T-cell (primary cell): ENCODE measurements at regions not wholly inside any gene's neighbourhood (a gene's known extent, or its start where the extent isn't known, plus 50 kb on each side); places are given as distances from the start of the nearest gene placed in this dataset.

Source experiments
- ATAC-seq, 4 experiments: fragments of 200-7000 bp in 3 of 4; fragments of 150-1000 bp in 1 of 4; cut with Tn5 transposase; replicated peaks in 1 of 4; 1 replicate in 3 of 4; 2 replicates in 1 of 4; pipeline ENCODE4 v1.10.0; 2021; ENCODE audit warnings: moderate library complexity in 3 of 4, mild to moderate bottlenecking in 2 of 4, moderate number of reproducible peaks in 1 of 4
- CTCF ChIA-PET, 2 donors: fragments of 300-600 bp; sonication (Branson Sonifier 250); formaldehyde crosslinking; loops; one replicate each; lab custom pipeline; 2022; ENCODE audit warnings: antibody characterized with exemption in 2 of 2; lab: Charles Lee
- POLR2A ChIA-PET, 2 donors: fragments of 300-600 bp; sonication (Branson Sonifier 250); formaldehyde crosslinking; loops; one replicate each; lab custom pipeline; 2022; ENCODE audit warnings: antibody characterized with exemption in 2 of 2; lab: Charles Lee
- DNase-seq, 35 experiments: peaks; one replicate each; pipeline versions ENCODE4 v3.0.0 to v3.0.0-alpha.2; 2013 to 2023
- H3K27ac ChIP-seq: one replicate; pipeline ENCODE4 v1.5.1; 2013; ENCODE audit warnings: low read length
- H3K27me3 ChIP-seq, 2 experiments: replicated peaks in 1 of 2; 1 replicate in 1 of 2; 2 replicates in 1 of 2; pipeline versions ENCODE4 v1.6.1 to v1.7.0; 2013; ENCODE audit warnings: low read length in 1 of 2, mixed read lengths in 1 of 2; ENCODE audit not compliant: control insufficient read depth in 2 of 2, insufficient read depth in 2 of 2; ENCODE audit errors: extremely low read depth in 1 of 2
- H3K36me3 ChIP-seq, 2 donors: 1 replicate in 1 of 2; 2 replicates in 1 of 2; pipeline versions ENCODE4 v1.6.1 to v1.7.0; 2013; ENCODE audit warnings: low read length in 1 of 2; ENCODE audit not compliant: control insufficient read depth in 2 of 2, insufficient read depth in 1 of 2; ENCODE audit errors: extremely low read depth in 1 of 2
- H3K4me1 ChIP-seq, 2 experiments: 1 replicate in 1 of 2; 2 replicates in 1 of 2; pipeline versions ENCODE4 v1.6.1 to v1.7.0; 2013; ENCODE audit warnings: low read length in 2 of 2, mixed read lengths in 1 of 2; ENCODE audit not compliant: insufficient read depth in 2 of 2, control insufficient read depth in 1 of 2; ENCODE audit errors: extremely low read depth in 1 of 2
- H3K4me3 ChIP-seq, 2 donors: 1 replicate in 1 of 2; 2 replicates in 1 of 2; pipeline versions ENCODE4 v1.5.1 to v1.7.0; 2013; ENCODE audit warnings: mild to moderate bottlenecking in 2 of 2, low read length in 1 of 2, moderate library complexity in 1 of 2; ENCODE audit not compliant: control insufficient read depth in 1 of 2; ENCODE audit errors: extremely low read depth in 1 of 2
- H3K9me3 ChIP-seq: 2 replicates; pipeline ENCODE4 v1.7.0; 2013
- H3K27ac Mint-ChIP-seq, 2 donors: one replicate each; pipeline ENCODE4 v1.8.0; 2020 to 2021; ENCODE audit warnings: mild to moderate bottlenecking in 2 of 2, mixed read lengths in 2 of 2
- H3K27me3 Mint-ChIP-seq, 2 donors: one replicate each; pipeline ENCODE4 v1.8.0; 2021 to 2022; ENCODE audit warnings: mixed read lengths in 2 of 2
- H3K36me3 Mint-ChIP-seq: one replicate; pipeline ENCODE4 v1.8.0; 2021; ENCODE audit warnings: mixed read lengths
- H3K4me1 Mint-ChIP-seq, 3 donors: one replicate each; pipeline ENCODE4 v1.8.0; 2020 to 2022; ENCODE audit warnings: mixed read lengths in 3 of 3, mild to moderate bottlenecking in 1 of 3
- H3K4me3 Mint-ChIP-seq, 3 donors: one replicate each; pipeline ENCODE4 v1.8.0; 2020 to 2022; ENCODE audit warnings: mild to moderate bottlenecking in 3 of 3, mixed read lengths in 3 of 3, moderate library complexity in 3 of 3
- H3K9me3 Mint-ChIP-seq, 3 donors: one replicate each; pipeline ENCODE4 v1.8.0; 2020 to 2022; ENCODE audit warnings: mixed read lengths in 3 of 3
- WGBS: methylation state at CpG from one replicate; pipeline ENCODE4 v1.1.5; 2013; ENCODE audit warnings: missing lambda C conversion rate; ENCODE audit not compliant: insufficient coverage; 5-methylcytosine and 5-hydroxymethylcytosine counted together

DNA sequence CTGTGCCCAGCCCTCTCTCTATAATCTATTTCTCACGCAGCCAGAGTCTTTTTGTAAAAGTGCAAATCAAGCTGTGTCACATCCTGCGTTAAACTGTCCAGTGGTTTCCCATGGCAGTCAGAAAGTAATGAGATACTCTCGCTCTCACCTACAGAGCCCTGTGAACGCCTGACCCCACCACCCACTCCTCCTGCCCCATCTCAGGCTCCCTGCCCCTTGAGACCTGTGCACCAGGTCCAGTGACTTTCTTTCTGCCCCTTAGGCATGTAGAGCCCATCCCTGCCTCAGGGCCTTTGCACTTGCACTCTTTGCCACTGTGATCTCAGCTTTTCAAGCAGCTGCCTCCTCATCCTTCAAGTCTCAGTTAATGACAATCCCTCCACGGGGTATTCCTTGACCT is 58.3 kb upstream of the RASGRP1 start:
- no peak for ATAC-seq

GRCh38 chr15:38623744-38624143 is 59.1 kb upstream of the RASGRP1 start:
- ChIA-PET CTCF (interaction anchor here in 1 of 2 donors (1.1 to 4.3 kb wide), 2 partner anchors 29 to 60 kb away, joined by 4 to 16 read pairs; no protein-coding TSS in a partner anchor), POLR2A (no interaction called here)
- Mint-ChIP-seq H3K4me1 (peaks cover 23 to 43% (median 42%) of the 10 kb centered on the region in 3 donors), H3K27ac (no peak overlapping the region), H3K36me3 (no peaks in the 10 kb centered on the region), H3K9me3 (no peaks in the 10 kb centered on the region), H3K27me3 (no peaks in the 10 kb centered on the region), H3K4me3 (no peak overlapping the region)
- Histone ChIP-seq H3K27ac (no peak overlapping the region), H3K36me3 (no peaks in the 10 kb centered on the region), H3K9me3 (no peaks in the 10 kb centered on the region), H3K4me3 (no peak overlapping the region), H3K4me1 (peaks cover 14 to 19% of the 10 kb centered on the region in 2 experiments), H3K27me3 (no peaks in the 10 kb centered on the region)
- no peak for ATAC-seq
- DNase-seq, result no peak
- WGBS, result 33% methylated on average over 1 of the region's 5 CpGs

More for the DNA sequence above, 58.3 kb upstream of the RASGRP1 start:
- Mint-ChIP-seq H3K27ac (no peak overlapping the region), H3K4me1 (peaks cover 23 to 46% (median 43%) of the 10 kb centered on the region in 3 donors), H3K36me3 (no peaks in the 10 kb centered on the region), H3K9me3 (no peaks in the 10 kb centered on the region), H3K27me3 (no peaks in the 10 kb centered on the region), H3K4me3 (no peak overlapping the region)
- 77% methylated on average over 4 of the region's 5 CpGs for WGBS
- Histone ChIP-seq H3K36me3 (no peaks in the 10 kb centered on the region), H3K9me3 (no peaks in the 10 kb centered on the region), H3K4me3 (no peak overlapping the region), H3K27ac (no peak overlapping the region), H3K4me1 (peaks cover 14 to 19% of the 10 kb centered on the region in 2 experiments), H3K27me3 (no peaks in the 10 kb centered on the region)
- POLR2A ChIA-PET, result no interaction called here
- DNase-seq, result no peak
- CTCF ChIA-PET, result interaction anchor here in 1 of 2 donors (0.7 kb wide), 1 partner anchor 12 kb away, joined by 3 read pairs; no protein-coding TSS in a partner anchor

DNA sequence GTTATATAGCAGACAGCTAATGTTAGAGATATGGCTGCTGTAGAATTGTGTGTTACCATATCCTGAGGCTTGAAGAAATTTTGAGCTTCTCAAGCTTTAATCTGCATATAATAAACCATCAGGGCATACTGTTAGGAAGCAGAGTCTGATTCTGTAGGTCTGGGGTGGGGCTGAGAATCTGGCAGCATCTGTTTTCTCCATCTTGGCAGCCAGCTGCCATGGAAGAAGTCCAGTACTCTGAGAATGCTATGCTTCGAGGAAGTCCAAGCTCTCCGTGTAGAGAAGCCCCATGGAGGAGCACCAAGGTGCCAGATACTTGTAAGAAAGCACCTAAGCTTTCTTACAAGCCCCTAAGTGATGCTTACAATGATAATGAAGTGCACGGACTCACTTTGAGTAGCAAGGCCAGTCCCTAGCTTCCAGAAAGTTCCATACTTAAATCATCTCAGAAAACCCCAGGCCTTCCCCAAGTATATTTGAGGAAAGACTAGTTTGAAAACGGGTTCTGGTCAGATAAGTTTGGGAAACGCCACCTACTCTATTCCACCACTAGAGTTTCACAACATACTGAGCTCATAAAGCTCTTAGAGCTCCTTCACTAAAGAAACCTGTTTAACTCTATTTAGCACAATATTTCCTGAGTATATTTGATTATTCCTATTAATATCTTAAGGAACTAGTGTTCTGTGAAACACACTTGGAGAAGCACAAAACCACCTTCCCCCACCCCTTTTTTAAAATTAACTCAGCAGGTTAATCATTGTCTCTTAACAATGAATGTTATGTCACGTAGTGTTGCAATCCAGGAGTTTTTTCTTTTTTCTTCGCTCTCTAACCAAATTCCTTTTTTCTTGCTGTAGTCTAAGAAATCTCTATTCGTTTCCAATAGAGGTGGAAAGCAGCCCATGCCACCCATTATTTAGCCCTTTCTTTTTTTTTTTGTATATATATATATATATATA is 59.9 kb upstream of the RASGRP1 start:
- POLR2A ChIA-PET, result interaction anchor here in 1 of 2 donors (1.0 kb wide), 1 partner anchor 37 kb away, joined by 3 read pairs; no protein-coding TSS in a partner anchor
- H3K4me1 Mint-ChIP-seq, result peaks cover 23 to 42% (median 37%) of the 10 kb centered on the region in 3 donors
- H3K9me3 Mint-ChIP-seq, result no peaks in the 10 kb centered on the region
- peaks cover 14 to 19% of the 10 kb centered on the region in 2 experiments for H3K4me1 ChIP-seq
- DNase-seq, result no peak
- H3K4me3 ChIP-seq, result no peak overlapping the region
- H3K27me3 Mint-ChIP-seq, result no peaks in the 10 kb centered on the region
- WGBS, result 100% methylated on average over 2 of the region's 8 CpGs
- H3K4me3 Mint-ChIP-seq, result no peak overlapping the region
- H3K27ac ChIP-seq, result no peak overlapping the region
- H3K27me3 ChIP-seq, result no peaks in the 10 kb centered on the region
- ATAC-seq, result no peak
- H3K36me3 Mint-ChIP-seq, result no peaks in the 10 kb centered on the region
- no peak overlapping the region for H3K27ac Mint-ChIP-seq
- H3K36me3 ChIP-seq, result no peaks in the 10 kb centered on the region
- H3K9me3 ChIP-seq, result no peaks in the 10 kb centered on the region
- CTCF ChIA-PET, result interaction anchor here in 1 of 2 donors (1.1 to 4.3 kb wide), 2 partner anchors 28 to 61 kb away, joined by 4 to 16 read pairs; no protein-coding TSS in a partner anchor

- Mint-ChIP-seq H3K9me3 (no peaks in the 10 kb centered on the region), H3K36me3 (no peaks in the 10 kb centered on the region), H3K27ac (no peak overlapping the region), H3K4me3 (no peak overlapping the region), H3K4me1 (peaks cover 18 to 37% (median 28%) of the 10 kb centered on the region in 3 donors), H3K27me3 (no peaks in the 10 kb centered on the region)
- ChIA-PET CTCF (interaction anchor here (0.6 to 4.3 kb wide), 2 partner anchors 27 to 120 kb away, joined by 5 to 16 read pairs; no protein-coding TSS in a partner anchor), POLR2A (interaction anchor here in 1 of 2 donors (0.6 kb wide), 1 partner anchor 8 kb away, joined by 3 read pairs; no protein-coding TSS in a partner anchor)
- Histone ChIP-seq H3K4me3 (no peak overlapping the region), H3K9me3 (no peaks in the 10 kb centered on the region), H3K27me3 (no peaks in the 10 kb centered on the region), H3K27ac (no peak overlapping the region), H3K4me1 (peaks cover 12 to 14% of the 10 kb centered on the region in 2 experiments), H3K36me3 (no peaks in the 10 kb centered on the region)
- DNase-seq, result no peak
- ATAC-seq, result no peak
- WGBS, result 80% methylated on average over 1 of the region's 2 CpGs
Observed at GRCh38 chr15:38625886-38626285, 61.3 kb upstream of the RASGRP1 start.

GRCh38 chr15:38626443-38627050 is 61.9 kb upstream of the RASGRP1 start:
- no peaks in the 10 kb centered on the region for H3K36me3 Mint-ChIP-seq
- WGBS, result 70% methylated on average over 2 of the region's 4 CpGs
- ChIA-PET CTCF (interaction anchor here (0.5 to 4.3 kb wide), 3 partner anchors 17 to 53 kb away, joined by 3 to 16 read pairs (median 3); no protein-coding TSS in a partner anchor), POLR2A (interaction anchor here in 1 of 2 donors (0.6 kb wide), 1 partner anchor 9 kb away, joined by 3 read pairs; no protein-coding TSS in a partner anchor)
- peak overlapping the region; percentile 3 to 59 for H3K27ac Mint-ChIP-seq
- peaks cover 17 to 19% of the 10 kb centered on the region in 2 experiments for H3K4me1 ChIP-seq
- H3K9me3 Mint-ChIP-seq, result no peaks in the 10 kb centered on the region
- H3K27me3 Mint-ChIP-seq, result no peaks in the 10 kb centered on the region
- H3K4me3 ChIP-seq, result no peak overlapping the region
- no peak for DNase-seq
- peaks cover 20 to 38% (median 28%) of the 10 kb centered on the region in 3 donors for H3K4me1 Mint-ChIP-seq
- H3K4me3 Mint-ChIP-seq, result no peak overlapping the region
- H3K27ac ChIP-seq, result no peak overlapping the region
- H3K27me3 ChIP-seq, result no peaks in the 10 kb centered on the region
- peak in 2 of 4 experiments; percentile 20 to 29 for ATAC-seq
- H3K9me3 ChIP-seq, result no peaks in the 10 kb centered on the region
- H3K36me3 ChIP-seq, result no peaks in the 10 kb centered on the region
